Esophagus (tissue), 2 donors: ENCODE measurements at regions not wholly inside any gene's neighbourhood (a gene's known extent, or its start where the extent isn't known, plus 50 kb on each side); places are given as distances from the start of the nearest gene placed in this dataset.
"Not testable (repeated sequence)": the region's sequence is repeated elsewhere in the genome, so short reads cannot be mapped to it uniquely, and the experiment has no call there.

ENCODE experiments used
- H3K27ac ChIP-seq, 2 donors: one replicate each; pipeline ENCODE4 v1.5.1; 2013; ENCODE audit warnings: low read depth in 2 of 2, mild to moderate bottlenecking in 2 of 2, inconsistent platforms in 1 of 2, low read length in 1 of 2, moderate library complexity in 1 of 2
- H3K27me3 ChIP-seq, 2 donors: one replicate each; pipeline ENCODE4 v1.6.1; 2013; ENCODE audit warnings: low read length in 2 of 2, control low read depth in 1 of 2, mild to moderate bottlenecking in 1 of 2; ENCODE audit not compliant: insufficient read depth in 2 of 2, control insufficient read depth in 1 of 2
- H3K36me3 ChIP-seq, 2 donors: one replicate each; pipeline ENCODE4 v1.6.1; 2013; ENCODE audit warnings: low read length in 1 of 2; ENCODE audit not compliant: control insufficient read depth in 2 of 2, insufficient read depth in 2 of 2
- H3K4me1 ChIP-seq, 2 donors: one replicate each; pipeline ENCODE4 v1.6.1; 2013; ENCODE audit warnings: low read length in 1 of 2; ENCODE audit not compliant: control insufficient read depth in 2 of 2, insufficient read depth in 2 of 2
- H3K4me3 ChIP-seq, 2 donors: one replicate each; pipeline ENCODE4 v1.5.1; 2013; ENCODE audit warnings: low read length in 2 of 2, mild to moderate bottlenecking in 2 of 2, low read depth in 1 of 2, moderate library complexity in 1 of 2
- H3K9me3 ChIP-seq, 2 donors: one replicate each; pipeline ENCODE4 v1.6.1; 2013; ENCODE audit warnings: mild to moderate bottlenecking in 2 of 2, low read depth in 1 of 2, low read length in 1 of 2, moderate library complexity in 1 of 2; ENCODE audit not compliant: control insufficient read depth in 2 of 2, insufficient read depth in 1 of 2
- WGBS, 2 donors: extraction: QIAGEN DNeasy Blood & Tissue Kit; methylation state at CpG; one replicate each; pipeline ENCODE4 v1.1.7; 2013; 5-methylcytosine and 5-hydroxymethylcytosine counted together
- donor health status: healthy with polysubstance abuse.
- donor health status: Bipolar disorder and iron deficiency.

GRCh38 chr7:136412952-136413351, 435.8 kb upstream of the MTPN start:
- 78 to 89% methylated on average over 3 of the region's 3 CpGs for WGBS, 2 donors
- H3K4me1 ChIP-seq: no peaks in the 10 kb centered on the region
- H3K4me3 ChIP-seq: no peak overlapping the region
- no peaks in the 10 kb centered on the region for H3K9me3 ChIP-seq
- no peaks in the 10 kb centered on the region for H3K36me3 ChIP-seq
- no peaks in the 10 kb centered on the region for H3K27me3 ChIP-seq
- H3K27ac ChIP-seq: no peak overlapping the region

- Histone ChIP-seq H3K4me3 (no peak overlapping the region), H3K27me3 (no peaks in the 10 kb centered on the region), H3K9me3 (no peaks in the 10 kb centered on the region), H3K4me1 (no peaks in the 10 kb centered on the region), H3K27ac (no peak overlapping the region), H3K36me3 (no peaks in the 10 kb centered on the region)
- WGBS, 2 donors: 24 to 25% methylated on average over 17 of the region's 17 CpGs
Measured at GRCh38 chr7:136405931-136406777, 429.0 kb upstream of the MTPN start.

- 85% methylated on average over 4 of the region's 4 CpGs for WGBS, 2 donors
- no peaks in the 10 kb centered on the region for H3K4me1 ChIP-seq
- H3K27ac ChIP-seq: no peak overlapping the region
- no peaks in the 10 kb centered on the region for H3K36me3 ChIP-seq
- no peak overlapping the region for H3K4me3 ChIP-seq
- H3K9me3 ChIP-seq: no peaks in the 10 kb centered on the region
- no peaks in the 10 kb centered on the region for H3K27me3 ChIP-seq
Measured at GRCh38 chr7:136403591-136403990, 426.4 kb upstream of the MTPN start.

GRCh38 chr7:136400877-136401276, 423.7 kb upstream of the MTPN start:
- Histone ChIP-seq H3K36me3 (no peaks in the 10 kb centered on the region), H3K9me3 (no peaks in the 10 kb centered on the region), H3K27ac (no peak overlapping the region), H3K27me3 (no peaks in the 10 kb centered on the region), H3K4me1 (no peaks in the 10 kb centered on the region), H3K4me3 (no peak overlapping the region)
- 68 to 74% methylated on average over 5 of the region's 5 CpGs for WGBS, 2 donors

- Histone ChIP-seq H3K27me3 (no peaks in the 10 kb centered on the region), H3K27ac (no peak overlapping the region), H3K4me3 (no peak overlapping the region), H3K9me3 (no peaks in the 10 kb centered on the region), H3K4me1 (no peaks in the 10 kb centered on the region), H3K36me3 (no peaks in the 10 kb centered on the region)
- WGBS, 2 donors: 41 to 46% methylated on average over 2 of the region's 2 CpGs
Measured at GRCh38 chr7:136399385-136399784, 422.2 kb upstream of the MTPN start.

GRCh38 chr7:136392856-136393255, 415.7 kb upstream of the MTPN start:
- Histone ChIP-seq H3K27me3 (no peaks in the 10 kb centered on the region), H3K36me3 (no peaks in the 10 kb centered on the region), H3K4me1 (no peaks in the 10 kb centered on the region), H3K27ac (no peak overlapping the region), H3K9me3 (no peaks in the 10 kb centered on the region), H3K4me3 (no peak overlapping the region)
- WGBS, 2 donors: 89% methylated on average over 2 of the region's 2 CpGs

- Histone ChIP-seq H3K36me3 (no peaks in the 10 kb centered on the region), H3K4me1 (no peaks in the 10 kb centered on the region), H3K4me3 (no peak overlapping the region), H3K27ac (no peak overlapping the region), H3K9me3 (no peaks in the 10 kb centered on the region), H3K27me3 (no peaks in the 10 kb centered on the region)
- WGBS, 2 donors: 55 to 57% methylated on average over 6 of the region's 6 CpGs
Measured at GRCh38 chr7:136391371-136391770, 414.2 kb upstream of the MTPN start.

GRCh38 chr7:136389933-136390332, 412.8 kb upstream of the MTPN start:
- Histone ChIP-seq H3K4me3 (no peak overlapping the region), H3K4me1 (no peaks in the 10 kb centered on the region), H3K27me3 (no peaks in the 10 kb centered on the region), H3K36me3 (no peaks in the 10 kb centered on the region), H3K27ac (no peak overlapping the region), H3K9me3 (no peaks in the 10 kb centered on the region)
- 48% methylated on average over 3 of the region's 3 CpGs for WGBS, 2 donors

- H3K4me1 ChIP-seq: no peaks in the 10 kb centered on the region
- WGBS, 2 donors: 58 to 63% methylated on average over 2 of the region's 2 CpGs
- H3K9me3 ChIP-seq: no peaks in the 10 kb centered on the region
- H3K27me3 ChIP-seq: no peaks in the 10 kb centered on the region
- no peaks in the 10 kb centered on the region for H3K36me3 ChIP-seq
- no peak overlapping the region for H3K4me3 ChIP-seq
- H3K27ac ChIP-seq: no peak overlapping the region
Measured at GRCh38 chr7:136386876-136387275, 409.7 kb upstream of the MTPN start.

GRCh38 chr7:136371409-136371808, 394.2 kb upstream of the MTPN start:
- not testable (repeated sequence) for H3K27me3 ChIP-seq, H3K27ac ChIP-seq, H3K36me3 ChIP-seq, H3K9me3 ChIP-seq, H3K4me1 ChIP-seq, H3K4me3 ChIP-seq
